HEK293T (cell line): ENCODE measurements at regions not wholly inside any gene's neighbourhood (a gene's known extent, or its start where the extent isn't known, plus 50 kb on each side); places are given as distances from the start of the nearest gene placed in this dataset.

Experiments
- TARDBP ChIP-seq: fragments of 450-650 bp; IDR thresholded peaks from 2 replicates; pipeline ENCODE4 v1.6.1; 2016
- ZNF384 ChIP-seq: fragments of 450-650 bp; IDR thresholded peaks from 2 replicates; pipeline ENCODE4 v1.6.1; 2016

- TF ChIP-seq TARDBP (no peak), ZNF384 (no peak)
Observed at GRCh38 chr18:29171892-29172755, 995.2 kb upstream of the CDH2 start.
